ENCODE measurements at regions not wholly inside any gene's neighbourhood (a gene's known extent, or its start where the extent isn't known, plus 50 kb on each side); places are given as distances from the start of the nearest gene placed in this dataset.

GRCh38 chr20:60422848-60423247, 464.6 kb downstream of the CDH26 start:
- Histone ChIP-seq H3K4me2 (ENCODE audit: low read length) (no peak overlapping the region), H3K79me2 (ENCODE audit: insufficient read depth, low read length) (no peaks in the 10 kb centered on the region), H3K9ac (ENCODE audit: low read length) (no peak overlapping the region), H3K9me3 (ENCODE audit: insufficient read depth, low read depth, low read length) (peaks cover 2% of the 10 kb centered on the region), H3K36me3 (ENCODE audit: insufficient read depth, low read length) (no peaks in the 10 kb centered on the region), H3K27me3 (ENCODE audit: insufficient read depth, low read length) (no peaks in the 10 kb centered on the region), H3K4me3 (ENCODE audit: insufficient read depth, low read depth, low read length) (no peak overlapping the region), H4K20me1 (ENCODE audit: insufficient read depth, low read length) (no peaks in the 10 kb centered on the region), H3K4me1 (ENCODE audit: insufficient read depth, low read length) (no peaks in the 10 kb centered on the region), H2AFZ (ENCODE audit: low read depth, low read length) (no peak overlapping the region), H3K27ac (ENCODE audit: low read depth, low read length) (no peak overlapping the region)
- Mint-ChIP-seq H3K4me3 (ENCODE audit: unreplicated experiment) (no peak overlapping the region), H3K4me1 (ENCODE audit: low read depth, unreplicated experiment) (no peaks in the 10 kb centered on the region), H3K36me3 (ENCODE audit: low read depth, unreplicated experiment) (no peaks in the 10 kb centered on the region), H3K9me3 (ENCODE audit: unreplicated experiment) (no peaks in the 10 kb centered on the region), H3K27ac (ENCODE audit: unreplicated experiment) (peak overlapping the region; percentile 18), H3K27me3 (ENCODE audit: low read depth, unreplicated experiment) (peaks cover 14% of the 10 kb centered on the region)
- TF ChIP-seq EZH2 (IDR thresholded peaks at IDR 0.05; ENCODE audit: insufficient read depth, low read length) (no peak), CTCF (IDR thresholded peaks at IDR 0.05; ENCODE audit: insufficient read depth, low read depth, low read length) (no peak)
- DNase-seq (ENCODE audit: low read depth) (no peak), FAIRE-seq (no peak)

GRCh38 chr20:60424267-60424902, 466.2 kb downstream of the CDH26 start:
- H3K36me3 ChIP-seq (ENCODE audit: insufficient read depth, low read length) = no peaks in the 10 kb centered on the region
- H3K9me3 ChIP-seq (ENCODE audit: insufficient read depth, low read depth, low read length) = peaks cover 2% of the 10 kb centered on the region
- H3K4me3 ChIP-seq (ENCODE audit: insufficient read depth, low read depth, low read length) = no peak overlapping the region
- no peak for FAIRE-seq
- Mint-ChIP-seq H3K4me3 (ENCODE audit: unreplicated experiment) (no peak overlapping the region), H3K36me3 (ENCODE audit: low read depth, unreplicated experiment) (no peaks in the 10 kb centered on the region), H3K4me1 (ENCODE audit: low read depth, unreplicated experiment) (no peaks in the 10 kb centered on the region), H3K9me3 (ENCODE audit: unreplicated experiment) (no peaks in the 10 kb centered on the region), H3K27me3 (ENCODE audit: low read depth, unreplicated experiment) (peaks cover 14% of the 10 kb centered on the region), H3K27ac (ENCODE audit: unreplicated experiment) (no peak overlapping the region)
- H3K4me1 ChIP-seq (ENCODE audit: insufficient read depth, low read length) = no peaks in the 10 kb centered on the region
- no peak overlapping the region for H3K9ac ChIP-seq (ENCODE audit: low read length)
- TF ChIP-seq EZH2 (IDR thresholded peaks at IDR 0.05; ENCODE audit: insufficient read depth, low read length) (no peak), CTCF (IDR thresholded peaks at IDR 0.05; ENCODE audit: insufficient read depth, low read depth, low read length) (no peak)
- H3K27ac ChIP-seq (ENCODE audit: low read depth, low read length) = no peak overlapping the region
- no peaks in the 10 kb centered on the region for H4K20me1 ChIP-seq (ENCODE audit: insufficient read depth, low read length)
- no peak overlapping the region for H2AFZ ChIP-seq (ENCODE audit: low read depth, low read length)
- no peak for DNase-seq (ENCODE audit: low read depth)
- no peak overlapping the region for H3K4me2 ChIP-seq (ENCODE audit: low read length)
- H3K27me3 ChIP-seq (ENCODE audit: insufficient read depth, low read length) = no peaks in the 10 kb centered on the region
- no peaks in the 10 kb centered on the region for H3K79me2 ChIP-seq (ENCODE audit: insufficient read depth, low read length)

GRCh38 chr20:60427516-60427915, 469.3 kb downstream of the CDH26 start:
- H3K4me1 ChIP-seq (ENCODE audit: insufficient read depth, low read length) = no peaks in the 10 kb centered on the region
- Mint-ChIP-seq H3K4me3 (ENCODE audit: unreplicated experiment) (no peak overlapping the region), H3K36me3 (ENCODE audit: low read depth, unreplicated experiment) (no peaks in the 10 kb centered on the region), H3K27me3 (ENCODE audit: low read depth, unreplicated experiment) (peaks cover 26% of the 10 kb centered on the region), H3K9me3 (ENCODE audit: unreplicated experiment) (no peaks in the 10 kb centered on the region), H3K4me1 (ENCODE audit: low read depth, unreplicated experiment) (no peaks in the 10 kb centered on the region), H3K27ac (ENCODE audit: unreplicated experiment) (no peak overlapping the region)
- no peak for TF ChIP-seq EZH2 (IDR thresholded peaks at IDR 0.05; ENCODE audit: insufficient read depth, low read length)
- TF ChIP-seq CTCF (IDR thresholded peaks at IDR 0.05; ENCODE audit: insufficient read depth, low read depth, low read length) = no peak
- H4K20me1 ChIP-seq (ENCODE audit: insufficient read depth, low read length) = no peaks in the 10 kb centered on the region
- H3K4me2 ChIP-seq (ENCODE audit: low read length) = no peak overlapping the region
- no peaks in the 10 kb centered on the region for H3K27me3 ChIP-seq (ENCODE audit: insufficient read depth, low read length)
- no peak overlapping the region for H3K9ac ChIP-seq (ENCODE audit: low read length)
- no peak overlapping the region for H2AFZ ChIP-seq (ENCODE audit: low read depth, low read length)
- H3K36me3 ChIP-seq (ENCODE audit: insufficient read depth, low read length) = no peaks in the 10 kb centered on the region
- no peak overlapping the region for H3K4me3 ChIP-seq (ENCODE audit: insufficient read depth, low read depth, low read length)
- H3K27ac ChIP-seq (ENCODE audit: low read depth, low read length) = no peak overlapping the region
- FAIRE-seq = no peak
- no peaks in the 10 kb centered on the region for H3K9me3 ChIP-seq (ENCODE audit: insufficient read depth, low read depth, low read length)
- DNase-seq (ENCODE audit: low read depth) = no peak
- H3K79me2 ChIP-seq (ENCODE audit: insufficient read depth, low read length) = no peaks in the 10 kb centered on the region

Measured in astrocyte (in vitro differentiated cells and primary cell).